A673 (cell line): ENCODE measurements at regions not wholly inside any gene's neighbourhood (a gene's known extent, or its start where the extent isn't known, plus 50 kb on each side); places are given as distances from the start of the nearest gene placed in this dataset.
"Not testable (repeated sequence)": the region's sequence is repeated elsewhere in the genome, so short reads cannot be mapped to it uniquely, and the experiment has no call there.

Source experiments
- CTCF ChIP-seq: fragments of 300-800, 200-600 bp; sonication (generic); conservative IDR thresholded peaks from 2 replicates; pipeline ENCODE4 v1.5.1; 2017; ENCODE audit warnings: low read depth, mild to moderate bottlenecking, antibody characterized with exemption, low read length, moderate library complexity, mixed read lengths
- EZH2 ChIP-seq: fragments of 200-600 bp; sonication (generic); IDR thresholded peaks from 2 replicates; pipeline ENCODE4 v1.6.1; 2017; ENCODE audit warnings: borderline replicate concordance, low read depth, mild to moderate bottlenecking, mixed read lengths, antibody characterized with exemption, low read length; ENCODE audit not compliant: poor library complexity, severe bottlenecking

GRCh38 chrX:144197057-144197456, 313.2 kb downstream of the UBE2NL start:
- TF ChIP-seq CTCF, EZH2: not testable (repeated sequence)
